Mucosa of gallbladder (tissue), 1 donor: ENCODE measurements at regions not wholly inside any gene's neighbourhood (a gene's known extent, or its start where the extent isn't known, plus 50 kb on each side); places are given as distances from the start of the nearest gene placed in this dataset.
"Not testable (repeated sequence)": the region's sequence is repeated elsewhere in the genome, so short reads cannot be mapped to it uniquely, and the experiment has no call there.

Source experiments
- DNase-seq: peaks from one replicate; pipeline ENCODE4 v3.0.0-alpha.2; 2020; ENCODE audit warnings: low spot score
- donor health status: DM: no; HTN: no; CAD: no.

GRCh38 chr17:36695710-36696109, 94.3 kb downstream of the MRM1 start:
- not testable (repeated sequence) for DNase-seq

- no peak for DNase-seq
Measured at GRCh38 chr17:36696805-36697204, 95.4 kb downstream of the MRM1 start.

GRCh38 chr17:36697903-36698530, 96.6 kb downstream of the MRM1 start:
- DNase-seq = no peak

GRCh38 chr17:36701429-36702099, 100.2 kb downstream of the MRM1 start:
- no peak for DNase-seq

GRCh38 chr17:36702636-36703035, 101.3 kb downstream of the MRM1 start:
- no peak for DNase-seq

GRCh38 chr17:36703860-36704266, 102.5 kb downstream of the MRM1 start:
- DNase-seq = peak; percentile 41

- no peak for DNase-seq
Measured at GRCh38 chr17:36705283-36705795, 104.0 kb downstream of the MRM1 start.

GRCh38 chr17:36705874-36706731, 104.7 kb downstream of the MRM1 start:
- DNase-seq = peak; percentile 17

GRCh38 chr17:36707904-36708303, 106.5 kb downstream of the MRM1 start:
- DNase-seq = no peak

- DNase-seq = no peak
Measured at GRCh38 chr17:36714789-36715188, 113.4 kb downstream of the MRM1 start.

GRCh38 chr17:36715951-36716350, 114.6 kb downstream of the MRM1 start:
- no peak for DNase-seq

- no peak for DNase-seq
Measured at GRCh38 chr17:36717088-36717487, 115.7 kb downstream of the MRM1 start.

GRCh38 chr17:36720131-36720530, 118.7 kb downstream of the MRM1 start:
- no peak for DNase-seq

GRCh38 chr17:36721560-36722120, 120.3 kb downstream of the MRM1 start:
- DNase-seq = no peak

GRCh38 chr17:36722121-36722902, 120.9 kb downstream of the MRM1 start:
- peak; percentile 30 for DNase-seq

- no peak for DNase-seq
Measured at GRCh38 chr17:36722903-36723263, 121.5 kb downstream of the MRM1 start.

- DNase-seq = no peak
Measured at GRCh38 chr17:36723459-36724025, 122.2 kb downstream of the MRM1 start.

GRCh38 chr17:36726199-36726598, 124.8 kb downstream of the MRM1 start:
- no peak for DNase-seq

GRCh38 chr17:36727052-36727451, 125.7 kb downstream of the MRM1 start:
- no peak for DNase-seq

- DNase-seq = no peak
Measured at GRCh38 chr17:36727577-36727976, 126.2 kb downstream of the MRM1 start.
